ENCODE measurements at regions not wholly inside any gene's neighbourhood (a gene's known extent, or its start where the extent isn't known, plus 50 kb on each side); places are given as distances from the start of the nearest gene placed in this dataset.

- TF ChIP-seq CTCF (IDR thresholded peaks at IDR 0.05 in 4 of 5, conservative IDR thresholded peaks at IDR 0.05 in 1 of 5) (no peak), POLR2A (IDR thresholded peaks at IDR 0.05) (no peak)
Measured at GRCh38 chr7:80311313-80311712, 176.7 kb downstream of the GNAI1 start.

Data from gastrocnemius medialis (tissue), 4 donors.